ENCODE measurements at regions not wholly inside any gene's neighbourhood (a gene's known extent, or its start where the extent isn't known, plus 50 kb on each side); places are given as distances from the start of the nearest gene placed in this dataset.

DNA sequence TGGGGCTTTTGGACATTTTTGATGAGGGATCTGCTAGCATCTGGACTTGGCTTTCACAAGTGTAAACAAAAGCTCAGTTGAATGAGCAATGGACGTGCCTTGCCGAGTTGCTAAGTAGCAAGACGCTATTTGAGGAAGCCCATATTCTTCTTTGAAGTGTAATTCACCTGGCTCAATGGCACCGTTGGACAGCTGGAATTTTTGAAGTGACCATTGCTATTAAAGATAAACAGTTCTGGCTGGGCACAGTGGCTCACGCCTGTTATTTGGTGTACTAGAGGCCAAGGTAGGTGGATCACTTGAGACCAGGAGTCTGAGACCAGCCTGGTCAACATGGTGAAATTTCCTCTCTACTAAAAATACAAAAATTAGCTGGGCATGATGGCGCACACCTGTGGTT lies 88.8 kb upstream of the SOX4 start:
- Histone ChIP-seq H3K4me3 (no peak overlapping the region), H3K36me3 (no peaks in the 10 kb centered on the region), H3K4me1 (replicated peaks) (no peaks in the 10 kb centered on the region), H3K27me3 (replicated peaks; ENCODE audit: insufficient read depth) (no peaks in the 10 kb centered on the region), H3K27ac (no peak overlapping the region), H3K9me3 (no peaks in the 10 kb centered on the region)
- TF ChIP-seq, protein P1, sequence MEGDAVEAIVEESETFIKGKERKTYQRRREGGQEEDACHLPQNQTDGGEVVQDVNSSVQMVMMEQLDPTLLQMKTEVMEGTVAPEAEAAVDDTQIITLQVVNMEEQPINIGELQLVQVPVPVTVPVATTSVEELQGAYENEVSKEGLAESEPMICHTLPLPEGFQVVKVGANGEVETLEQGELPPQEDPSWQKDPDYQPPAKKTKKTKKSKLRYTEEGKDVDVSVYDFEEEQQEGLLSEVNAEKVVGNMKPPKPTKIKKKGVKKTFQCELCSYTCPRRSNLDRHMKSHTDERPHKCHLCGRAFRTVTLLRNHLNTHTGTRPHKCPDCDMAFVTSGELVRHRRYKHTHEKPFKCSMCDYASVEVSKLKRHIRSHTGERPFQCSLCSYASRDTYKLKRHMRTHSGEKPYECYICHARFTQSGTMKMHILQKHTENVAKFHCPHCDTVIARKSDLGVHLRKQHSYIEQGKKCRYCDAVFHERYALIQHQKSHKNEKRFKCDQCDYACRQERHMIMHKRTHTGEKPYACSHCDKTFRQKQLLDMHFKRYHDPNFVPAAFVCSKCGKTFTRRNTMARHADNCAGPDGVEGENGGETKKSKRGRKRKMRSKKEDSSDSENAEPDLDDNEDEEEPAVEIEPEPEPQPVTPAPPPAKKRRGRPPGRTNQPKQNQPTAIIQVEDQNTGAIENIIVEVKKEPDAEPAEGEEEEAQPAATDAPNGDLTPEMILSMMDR (IDR thresholded peaks at IDR 0.05) = no peak
- TF ChIP-seq POLR2AphosphoS5 (IDR thresholded peaks at IDR 0.05) = no peak
- TF ChIP-seq POLR2A (IDR thresholded peaks at IDR 0.05) = no peak
- intact Hi-C loops (cut with DNase I) = no loop called here
- 68% methylated on average over 6 of the region's 6 CpGs for WGBS
- DNase-seq (ENCODE audit: low spot score) = no peak

DNA sequence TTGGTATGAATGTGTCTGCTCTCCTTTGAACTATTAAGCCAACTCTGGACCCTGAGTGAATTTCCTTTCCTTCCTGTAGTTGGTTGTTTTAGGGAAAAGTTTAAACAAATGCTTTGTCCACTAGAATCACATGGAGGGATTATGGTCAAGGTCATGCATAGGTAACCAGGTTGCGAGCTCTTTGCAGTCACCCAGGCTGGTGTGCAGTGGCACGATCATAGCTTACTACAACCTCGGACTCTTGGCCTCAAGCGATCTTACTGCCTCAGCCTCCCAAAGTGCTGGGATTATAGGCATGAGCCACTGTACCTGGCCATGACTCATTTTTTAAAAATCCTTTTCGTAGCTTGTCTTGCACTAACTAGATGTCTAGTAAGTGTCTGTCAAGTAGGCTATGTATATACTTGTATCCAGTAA lies 88.0 kb upstream of the SOX4 start:
- Histone ChIP-seq H3K27me3 (replicated peaks; ENCODE audit: insufficient read depth) (no peaks in the 10 kb centered on the region), H3K4me3 (no peak overlapping the region), H3K27ac (no peak overlapping the region), H3K4me1 (replicated peaks) (no peaks in the 10 kb centered on the region), H3K9me3 (no peaks in the 10 kb centered on the region), H3K36me3 (no peaks in the 10 kb centered on the region)
- no peak for DNase-seq (ENCODE audit: low spot score)
- TF ChIP-seq, protein P1 (IDR thresholded peaks at IDR 0.05) = no peak
- TF ChIP-seq POLR2A (IDR thresholded peaks at IDR 0.05) = no peak
- no peak for TF ChIP-seq POLR2AphosphoS5 (IDR thresholded peaks at IDR 0.05)
- 90% methylated on average over 5 of the region's 5 CpGs for WGBS
- intact Hi-C loops (cut with DNase I) = no loop called here

DNA sequence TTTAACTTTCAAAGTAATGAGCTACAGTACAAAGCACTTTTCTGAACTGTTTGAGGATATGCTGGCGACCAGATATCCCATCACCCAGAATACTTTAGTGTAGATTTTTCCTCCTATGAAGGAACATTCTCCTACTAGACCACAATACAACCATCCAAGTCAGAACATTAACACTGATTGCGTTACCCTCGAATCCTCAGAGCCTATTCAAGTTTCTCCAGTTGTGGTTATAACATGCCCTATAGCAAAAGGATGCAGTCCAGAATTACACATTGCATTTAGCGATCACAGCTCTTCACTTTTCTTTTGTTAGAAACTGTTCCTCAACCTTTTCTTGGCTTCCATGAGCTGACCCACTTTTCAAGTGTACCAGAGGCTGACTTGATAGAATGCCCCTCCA lies 87.4 kb upstream of the SOX4 start:
- Histone ChIP-seq H3K27ac (no peak overlapping the region), H3K4me1 (replicated peaks) (no peaks in the 10 kb centered on the region), H3K4me3 (no peak overlapping the region), H3K9me3 (no peaks in the 10 kb centered on the region), H3K27me3 (replicated peaks; ENCODE audit: insufficient read depth) (no peaks in the 10 kb centered on the region), H3K36me3 (no peaks in the 10 kb centered on the region)
- TF ChIP-seq, protein P1 (IDR thresholded peaks at IDR 0.05) = no peak
- TF ChIP-seq POLR2AphosphoS5 (IDR thresholded peaks at IDR 0.05) (no peak), POLR2A (IDR thresholded peaks at IDR 0.05) (no peak)
- WGBS = 78% methylated on average over 4 of the region's 4 CpGs
- no peak for DNase-seq (ENCODE audit: low spot score)
- intact Hi-C loops (cut with DNase I) = no loop called here

DNA sequence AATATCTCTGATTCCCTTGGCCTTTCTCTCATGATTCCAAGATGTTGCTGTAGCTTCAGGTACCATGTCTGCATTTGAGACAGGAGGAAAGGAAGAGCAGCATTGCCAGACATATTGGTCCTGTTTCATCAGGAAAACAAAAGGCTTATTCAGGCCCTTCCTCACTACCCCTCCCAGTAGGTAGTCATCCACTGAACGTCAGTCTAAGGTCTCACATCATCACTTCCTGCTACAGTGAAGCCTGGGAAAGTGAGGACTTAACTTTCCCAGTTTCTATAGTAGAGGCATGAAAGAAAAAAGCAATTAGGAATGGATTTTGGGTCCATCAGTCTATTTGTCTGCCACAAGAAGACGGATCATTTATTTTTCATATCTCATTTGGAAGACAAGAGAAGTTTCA lies 85.7 kb upstream of the SOX4 start:
- H3K4me3 ChIP-seq = no peak overlapping the region
- DNase-seq (ENCODE audit: low spot score) = no peak
- H3K36me3 ChIP-seq = no peaks in the 10 kb centered on the region
- H3K9me3 ChIP-seq = no peaks in the 10 kb centered on the region
- H3K27ac ChIP-seq = no peak overlapping the region
- WGBS = 83% methylated on average over 2 of the region's 2 CpGs
- H3K4me1 ChIP-seq (replicated peaks) = no peaks in the 10 kb centered on the region
- intact Hi-C loops (cut with DNase I) = no loop called here
- TF ChIP-seq POLR2AphosphoS5 (IDR thresholded peaks at IDR 0.05) = no peak
- no peak for TF ChIP-seq POLR2A (IDR thresholded peaks at IDR 0.05)
- TF ChIP-seq, protein P1 (IDR thresholded peaks at IDR 0.05) = no peak
- H3K27me3 ChIP-seq (replicated peaks; ENCODE audit: insufficient read depth) = no peaks in the 10 kb centered on the region

DNA sequence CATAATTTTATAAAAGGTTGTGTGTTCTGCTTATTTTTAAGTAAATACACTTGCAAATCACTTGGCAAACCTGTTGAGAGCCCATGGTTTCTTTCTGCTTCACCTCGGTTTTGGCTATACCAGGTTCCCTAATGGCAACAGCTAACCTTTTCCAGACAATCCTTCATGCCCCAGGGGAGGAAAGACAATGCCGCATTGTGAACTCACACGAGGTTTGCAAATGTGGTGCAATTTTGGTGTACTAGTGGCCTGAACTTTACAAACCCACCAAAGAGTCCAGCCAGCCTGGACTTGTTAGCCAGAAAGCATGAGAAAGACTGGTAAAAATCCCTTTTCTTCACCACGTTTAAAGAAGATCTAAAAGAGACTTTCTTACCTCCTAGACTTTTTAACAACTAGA lies 84.8 kb upstream of the SOX4 start:
- H3K4me3 ChIP-seq = no peak overlapping the region
- no peaks in the 10 kb centered on the region for H3K36me3 ChIP-seq
- TF ChIP-seq, protein P1 (IDR thresholded peaks at IDR 0.05) = no peak
- H3K27me3 ChIP-seq (replicated peaks; ENCODE audit: insufficient read depth) = no peaks in the 10 kb centered on the region
- no peaks in the 10 kb centered on the region for H3K4me1 ChIP-seq (replicated peaks)
- WGBS = 51% methylated on average over 4 of the region's 4 CpGs
- no peak for DNase-seq (ENCODE audit: low spot score)
- no peaks in the 10 kb centered on the region for H3K9me3 ChIP-seq
- no peak overlapping the region for H3K27ac ChIP-seq
- intact Hi-C loops (cut with DNase I) = no loop called here
